ENCODE measurements at regions not wholly inside any gene's neighbourhood (a gene's known extent, or its start where the extent isn't known, plus 50 kb on each side); places are given as distances from the start of the nearest gene placed in this dataset.

DNA sequence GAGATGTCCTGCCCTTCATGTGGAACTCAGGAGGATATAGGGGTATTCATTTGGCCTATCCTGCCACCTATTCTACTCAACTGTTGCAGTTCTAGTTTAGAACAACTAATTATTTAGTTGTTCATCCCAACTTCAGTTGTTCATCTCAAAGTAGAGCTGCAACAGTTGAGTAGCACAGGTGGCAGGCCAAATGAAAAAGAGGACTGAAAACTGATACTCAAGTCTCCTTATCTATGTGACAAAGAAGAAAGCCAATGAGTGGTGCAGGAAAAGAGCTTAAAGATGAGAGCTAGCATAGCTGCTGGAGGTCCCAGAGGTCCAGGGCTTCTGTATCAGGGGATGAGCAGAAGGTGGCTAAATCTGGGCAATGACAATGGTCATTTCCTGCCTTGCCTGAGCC lies 148.9 kb upstream of the KITLG start:
- no peaks in the 10 kb centered on the region for H3K36me3 ChIP-seq (ENCODE audit: insufficient read depth, low read length)
- no peak overlapping the region for H3K9ac ChIP-seq (ENCODE audit: low read length)
- H3K27ac ChIP-seq (ENCODE audit: low read length), result no peak overlapping the region
- H3F3A ChIP-seq (ENCODE audit: insufficient read depth, low read length, poor library complexity, severe bottlenecking), result no peaks in the 10 kb centered on the region
- H3K4me2 ChIP-seq (ENCODE audit: low read length), result no peak overlapping the region
- H3K9me3 ChIP-seq (ENCODE audit: low read length), result no peaks in the 10 kb centered on the region
- H3K79me2 ChIP-seq (replicated peaks; ENCODE audit: insufficient read depth, low read length), result no peaks in the 10 kb centered on the region
- TF ChIP-seq EP300 (conservative IDR thresholded peaks at IDR 0.05; ENCODE audit: poor library complexity, severe bottlenecking), result no peak
- TF ChIP-seq, protein P1, sequence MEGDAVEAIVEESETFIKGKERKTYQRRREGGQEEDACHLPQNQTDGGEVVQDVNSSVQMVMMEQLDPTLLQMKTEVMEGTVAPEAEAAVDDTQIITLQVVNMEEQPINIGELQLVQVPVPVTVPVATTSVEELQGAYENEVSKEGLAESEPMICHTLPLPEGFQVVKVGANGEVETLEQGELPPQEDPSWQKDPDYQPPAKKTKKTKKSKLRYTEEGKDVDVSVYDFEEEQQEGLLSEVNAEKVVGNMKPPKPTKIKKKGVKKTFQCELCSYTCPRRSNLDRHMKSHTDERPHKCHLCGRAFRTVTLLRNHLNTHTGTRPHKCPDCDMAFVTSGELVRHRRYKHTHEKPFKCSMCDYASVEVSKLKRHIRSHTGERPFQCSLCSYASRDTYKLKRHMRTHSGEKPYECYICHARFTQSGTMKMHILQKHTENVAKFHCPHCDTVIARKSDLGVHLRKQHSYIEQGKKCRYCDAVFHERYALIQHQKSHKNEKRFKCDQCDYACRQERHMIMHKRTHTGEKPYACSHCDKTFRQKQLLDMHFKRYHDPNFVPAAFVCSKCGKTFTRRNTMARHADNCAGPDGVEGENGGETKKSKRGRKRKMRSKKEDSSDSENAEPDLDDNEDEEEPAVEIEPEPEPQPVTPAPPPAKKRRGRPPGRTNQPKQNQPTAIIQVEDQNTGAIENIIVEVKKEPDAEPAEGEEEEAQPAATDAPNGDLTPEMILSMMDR (IDR thresholded peaks at IDR 0.05; ENCODE audit: poor library complexity, severe bottlenecking), result no peak
- TF ChIP-seq RAD21 (conservative IDR thresholded peaks at IDR 0.05), result no peak
- no peak for TF ChIP-seq EZH2 (IDR thresholded peaks at IDR 0.05; ENCODE audit: borderline replicate concordance, insufficient read depth, low read length, poor library complexity, severe bottlenecking)
- no peak for TF ChIP-seq MXI1 (conservative IDR thresholded peaks at IDR 0.05; ENCODE audit: poor library complexity, severe bottlenecking)
- no peaks in the 10 kb centered on the region for H3K9me2 ChIP-seq (ENCODE audit: insufficient read depth, low read length)
- H3K27me3 ChIP-seq (ENCODE audit: insufficient read depth, low read depth, low read length), result no peaks in the 10 kb centered on the region
- H4K20me1 ChIP-seq (ENCODE audit: insufficient read depth), result no peaks in the 10 kb centered on the region
- no peak overlapping the region for H3K4me3 ChIP-seq (ENCODE audit: low read length)
- no peak overlapping the region for H2AFZ ChIP-seq (ENCODE audit: low read depth, low read length)

DNA sequence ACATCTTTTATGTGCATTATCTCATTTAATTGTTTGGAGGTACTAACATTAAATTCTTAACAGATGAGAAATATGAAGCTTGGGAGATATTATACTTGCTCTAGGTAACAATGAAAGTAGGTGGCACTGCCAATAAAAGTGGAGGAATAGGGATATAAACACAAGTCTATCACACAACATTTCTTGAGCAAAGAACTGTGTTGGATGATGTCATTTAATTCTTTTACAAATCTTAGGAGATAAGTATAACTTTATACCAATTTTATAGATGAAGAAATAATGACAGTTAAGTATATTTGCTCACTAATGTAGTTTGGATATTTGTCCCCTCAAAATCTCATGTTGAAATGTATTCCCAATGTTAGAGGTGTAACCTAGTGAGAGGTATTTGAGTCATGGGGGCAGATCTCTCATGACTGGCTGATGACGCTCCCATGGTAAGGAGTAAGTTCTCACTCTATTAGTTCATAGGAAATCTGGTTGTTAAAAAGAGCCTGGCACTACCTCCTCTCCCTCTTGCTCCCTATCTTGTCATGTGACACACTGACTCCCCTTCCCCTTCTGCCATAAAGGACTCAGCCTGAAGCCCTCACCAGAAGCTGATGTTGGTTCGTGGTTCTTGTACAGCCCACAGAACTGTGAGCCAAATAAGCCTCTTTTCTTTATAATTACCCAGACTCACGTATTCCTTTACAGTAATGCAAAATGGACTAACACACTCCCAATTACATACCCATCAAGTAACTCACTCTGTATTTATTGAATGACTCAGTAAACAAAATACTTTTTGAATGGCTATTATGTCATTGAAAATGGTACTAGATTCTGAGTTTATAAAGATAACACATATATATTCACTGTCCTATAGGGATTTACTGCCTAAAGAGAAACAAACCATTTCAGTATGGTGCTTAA lies 146.8 kb upstream of the KITLG start:
- no peak overlapping the region for H3K4me2 ChIP-seq (ENCODE audit: low read length)
- no peak overlapping the region for H3K9ac ChIP-seq (ENCODE audit: low read length)
- H3F3A ChIP-seq (ENCODE audit: insufficient read depth, low read length, poor library complexity, severe bottlenecking), result no peaks in the 10 kb centered on the region
- H3K36me3 ChIP-seq (ENCODE audit: insufficient read depth, low read length), result no peaks in the 10 kb centered on the region
- no peak overlapping the region for H3K4me3 ChIP-seq (ENCODE audit: low read length)
- TF ChIP-seq RAD21 (conservative IDR thresholded peaks at IDR 0.05) (no peak), SMC3 (conservative IDR thresholded peaks at IDR 0.05; ENCODE audit: poor library complexity) (no peak), MXI1 (conservative IDR thresholded peaks at IDR 0.05; ENCODE audit: poor library complexity, severe bottlenecking) (no peak), EP300 (conservative IDR thresholded peaks at IDR 0.05; ENCODE audit: poor library complexity, severe bottlenecking) (no peak), EZH2 (IDR thresholded peaks at IDR 0.05; ENCODE audit: borderline replicate concordance, insufficient read depth, low read length, poor library complexity, severe bottlenecking) (no peak), TAF1 (IDR thresholded peaks at IDR 0.05; ENCODE audit: low read depth) (no peak), POLR2AphosphoS5 (IDR thresholded peaks at IDR 0.05) (no peak)
- TF ChIP-seq, protein P1 (IDR thresholded peaks at IDR 0.05; ENCODE audit: poor library complexity, severe bottlenecking), result no peak
- TF ChIP-seq, protein P2, sequence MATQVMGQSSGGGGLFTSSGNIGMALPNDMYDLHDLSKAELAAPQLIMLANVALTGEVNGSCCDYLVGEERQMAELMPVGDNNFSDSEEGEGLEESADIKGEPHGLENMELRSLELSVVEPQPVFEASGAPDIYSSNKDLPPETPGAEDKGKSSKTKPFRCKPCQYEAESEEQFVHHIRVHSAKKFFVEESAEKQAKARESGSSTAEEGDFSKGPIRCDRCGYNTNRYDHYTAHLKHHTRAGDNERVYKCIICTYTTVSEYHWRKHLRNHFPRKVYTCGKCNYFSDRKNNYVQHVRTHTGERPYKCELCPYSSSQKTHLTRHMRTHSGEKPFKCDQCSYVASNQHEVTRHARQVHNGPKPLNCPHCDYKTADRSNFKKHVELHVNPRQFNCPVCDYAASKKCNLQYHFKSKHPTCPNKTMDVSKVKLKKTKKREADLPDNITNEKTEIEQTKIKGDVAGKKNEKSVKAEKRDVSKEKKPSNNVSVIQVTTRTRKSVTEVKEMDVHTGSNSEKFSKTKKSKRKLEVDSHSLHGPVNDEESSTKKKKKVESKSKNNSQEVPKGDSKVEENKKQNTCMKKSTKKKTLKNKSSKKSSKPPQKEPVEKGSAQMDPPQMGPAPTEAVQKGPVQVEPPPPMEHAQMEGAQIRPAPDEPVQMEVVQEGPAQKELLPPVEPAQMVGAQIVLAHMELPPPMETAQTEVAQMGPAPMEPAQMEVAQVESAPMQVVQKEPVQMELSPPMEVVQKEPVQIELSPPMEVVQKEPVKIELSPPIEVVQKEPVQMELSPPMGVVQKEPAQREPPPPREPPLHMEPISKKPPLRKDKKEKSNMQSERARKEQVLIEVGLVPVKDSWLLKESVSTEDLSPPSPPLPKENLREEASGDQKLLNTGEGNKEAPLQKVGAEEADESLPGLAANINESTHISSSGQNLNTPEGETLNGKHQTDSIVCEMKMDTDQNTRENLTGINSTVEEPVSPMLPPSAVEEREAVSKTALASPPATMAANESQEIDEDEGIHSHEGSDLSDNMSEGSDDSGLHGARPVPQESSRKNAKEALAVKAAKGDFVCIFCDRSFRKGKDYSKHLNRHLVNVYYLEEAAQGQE (IDR thresholded peaks at IDR 0.05; ENCODE audit: borderline replicate concordance), result no peak
- H3K9me3 ChIP-seq (ENCODE audit: low read length), result no peaks in the 10 kb centered on the region
- H4K20me1 ChIP-seq (ENCODE audit: insufficient read depth), result no peaks in the 10 kb centered on the region
- H3K9me2 ChIP-seq (ENCODE audit: insufficient read depth, low read length), result no peaks in the 10 kb centered on the region
- H3K27ac ChIP-seq (ENCODE audit: low read length), result no peak overlapping the region
- H3K27me3 ChIP-seq (ENCODE audit: insufficient read depth, low read depth, low read length), result no peaks in the 10 kb centered on the region
- no peak overlapping the region for H2AFZ ChIP-seq (ENCODE audit: low read depth, low read length)
- no peaks in the 10 kb centered on the region for H3K79me2 ChIP-seq (replicated peaks; ENCODE audit: insufficient read depth, low read length)
